Neural progenitor cell (in vitro differentiated cells): ENCODE measurements at regions not wholly inside any gene's neighbourhood (a gene's known extent, or its start where the extent isn't known, plus 50 kb on each side); places are given as distances from the start of the nearest gene placed in this dataset.

Source experiments
- EZH2 ChIP-seq: fragments of 200-600 bp; sonication (generic); IDR thresholded peaks from 2 replicates; pipeline ENCODE4 v1.6.1; 2017; ENCODE audit warnings: antibody characterized with exemption, mild to moderate bottlenecking, moderate library complexity
- EZH2phosphoT487 ChIP-seq: fragments of 200-600 bp; sonication (generic); IDR thresholded peaks from 2 replicates; pipeline ENCODE4 v1.6.1; 2017; ENCODE audit warnings: antibody characterized with exemption
- TF ChIP-seq, protein P1 (sequence below): fragments of 200-600 bp; sonication (generic); IDR thresholded peaks from 2 replicates; pipeline ENCODE4 v1.5.1; 2017; ENCODE audit warnings: antibody characterized with exemption, mild to moderate bottlenecking

DNA sequence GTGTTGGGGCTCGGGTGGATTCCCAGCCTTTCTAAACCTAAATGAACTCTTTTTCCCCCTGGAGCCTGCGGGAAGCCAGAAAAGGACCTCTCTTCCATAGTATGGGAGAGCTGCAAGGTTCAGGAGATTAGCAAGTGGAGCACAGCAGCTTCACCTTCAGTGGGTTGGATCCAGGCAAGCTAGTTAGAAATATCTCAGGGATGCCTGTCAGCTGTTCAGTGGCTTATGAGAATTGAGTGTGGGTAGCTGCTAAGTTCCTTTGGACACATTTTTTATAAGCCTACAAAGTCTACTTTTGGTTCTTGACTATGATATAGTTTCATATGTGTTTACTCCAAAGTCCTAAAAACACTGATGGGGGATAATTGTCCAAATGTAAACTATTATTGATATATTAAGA is 642.1 kb downstream of the EPM2A start:
- TF ChIP-seq, protein P1, sequence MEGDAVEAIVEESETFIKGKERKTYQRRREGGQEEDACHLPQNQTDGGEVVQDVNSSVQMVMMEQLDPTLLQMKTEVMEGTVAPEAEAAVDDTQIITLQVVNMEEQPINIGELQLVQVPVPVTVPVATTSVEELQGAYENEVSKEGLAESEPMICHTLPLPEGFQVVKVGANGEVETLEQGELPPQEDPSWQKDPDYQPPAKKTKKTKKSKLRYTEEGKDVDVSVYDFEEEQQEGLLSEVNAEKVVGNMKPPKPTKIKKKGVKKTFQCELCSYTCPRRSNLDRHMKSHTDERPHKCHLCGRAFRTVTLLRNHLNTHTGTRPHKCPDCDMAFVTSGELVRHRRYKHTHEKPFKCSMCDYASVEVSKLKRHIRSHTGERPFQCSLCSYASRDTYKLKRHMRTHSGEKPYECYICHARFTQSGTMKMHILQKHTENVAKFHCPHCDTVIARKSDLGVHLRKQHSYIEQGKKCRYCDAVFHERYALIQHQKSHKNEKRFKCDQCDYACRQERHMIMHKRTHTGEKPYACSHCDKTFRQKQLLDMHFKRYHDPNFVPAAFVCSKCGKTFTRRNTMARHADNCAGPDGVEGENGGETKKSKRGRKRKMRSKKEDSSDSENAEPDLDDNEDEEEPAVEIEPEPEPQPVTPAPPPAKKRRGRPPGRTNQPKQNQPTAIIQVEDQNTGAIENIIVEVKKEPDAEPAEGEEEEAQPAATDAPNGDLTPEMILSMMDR: no peak
- no peak for TF ChIP-seq EZH2
- TF ChIP-seq EZH2phosphoT487: no peak
